DND-41 (cell line): ENCODE measurements at regions not wholly inside any gene's neighbourhood (a gene's known extent, or its start where the extent isn't known, plus 50 kb on each side); places are given as distances from the start of the nearest gene placed in this dataset.

ENCODE experiments used
- EZH2 ChIP-seq: IDR thresholded peaks from 3 replicates; pipeline ENCODE4 v1.6.1; 2012; ENCODE audit warnings: borderline replicate concordance, low read depth, mild to moderate bottlenecking, moderate library complexity, low read length, inconsistent platforms; ENCODE audit not compliant: severe bottlenecking
- TF ChIP-seq, protein P1 (sequence below): IDR thresholded peaks from 2 replicates; pipeline ENCODE4 v1.5.1; 2012; ENCODE audit warnings: borderline replicate concordance, low read length, moderate library complexity, mild to moderate bottlenecking; ENCODE audit not compliant: poor library complexity, severe bottlenecking; ENCODE audit errors: extremely low read depth

DNA sequence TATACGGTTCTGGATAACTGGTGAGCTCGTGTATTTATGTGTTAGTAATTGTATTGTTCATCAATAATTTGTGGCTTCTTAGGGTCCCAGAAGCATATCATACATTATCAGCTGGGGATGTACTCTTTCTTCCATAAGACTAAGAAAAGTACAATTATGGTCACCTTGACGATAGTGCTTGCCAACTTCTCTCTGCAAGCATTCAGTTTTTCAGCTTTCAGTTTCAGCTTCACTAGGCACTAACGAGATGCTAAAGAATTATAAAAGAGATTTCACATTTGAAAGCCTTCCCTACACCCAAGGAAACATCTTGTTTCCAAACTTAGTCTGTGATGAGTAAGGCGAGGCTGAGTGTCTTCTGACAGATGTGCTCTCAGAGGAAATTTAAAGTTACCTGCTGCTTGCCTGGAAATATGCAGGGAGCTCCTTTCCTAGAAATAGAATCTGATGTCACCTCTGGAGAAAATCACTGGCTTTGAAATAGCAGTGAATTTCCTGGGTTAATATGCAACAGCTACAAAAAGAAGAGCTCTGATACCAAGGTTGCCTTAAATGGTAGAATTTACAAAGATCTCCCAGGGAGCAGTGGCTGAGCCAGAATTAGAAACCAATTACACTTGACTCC lies 1419.9 kb upstream of the TMEM132C start:
- TF ChIP-seq, protein P1, sequence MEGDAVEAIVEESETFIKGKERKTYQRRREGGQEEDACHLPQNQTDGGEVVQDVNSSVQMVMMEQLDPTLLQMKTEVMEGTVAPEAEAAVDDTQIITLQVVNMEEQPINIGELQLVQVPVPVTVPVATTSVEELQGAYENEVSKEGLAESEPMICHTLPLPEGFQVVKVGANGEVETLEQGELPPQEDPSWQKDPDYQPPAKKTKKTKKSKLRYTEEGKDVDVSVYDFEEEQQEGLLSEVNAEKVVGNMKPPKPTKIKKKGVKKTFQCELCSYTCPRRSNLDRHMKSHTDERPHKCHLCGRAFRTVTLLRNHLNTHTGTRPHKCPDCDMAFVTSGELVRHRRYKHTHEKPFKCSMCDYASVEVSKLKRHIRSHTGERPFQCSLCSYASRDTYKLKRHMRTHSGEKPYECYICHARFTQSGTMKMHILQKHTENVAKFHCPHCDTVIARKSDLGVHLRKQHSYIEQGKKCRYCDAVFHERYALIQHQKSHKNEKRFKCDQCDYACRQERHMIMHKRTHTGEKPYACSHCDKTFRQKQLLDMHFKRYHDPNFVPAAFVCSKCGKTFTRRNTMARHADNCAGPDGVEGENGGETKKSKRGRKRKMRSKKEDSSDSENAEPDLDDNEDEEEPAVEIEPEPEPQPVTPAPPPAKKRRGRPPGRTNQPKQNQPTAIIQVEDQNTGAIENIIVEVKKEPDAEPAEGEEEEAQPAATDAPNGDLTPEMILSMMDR = no peak
- no peak for TF ChIP-seq EZH2
